ENCODE measurements at regions not wholly inside any gene's neighbourhood (a gene's known extent, or its start where the extent isn't known, plus 50 kb on each side); places are given as distances from the start of the nearest gene placed in this dataset.

GRCh38 chr14:94875256-94875655, 105.3 kb upstream of the GSC start:
- TF ChIP-seq CTCF (IDR thresholded peaks at IDR 0.05), result no peak
- TF ChIP-seq EP300 (IDR thresholded peaks at IDR 0.05), result no peak
- no peak for TF ChIP-seq POLR2A (IDR thresholded peaks at IDR 0.05)
- TF ChIP-seq POLR2AphosphoS5 (IDR thresholded peaks at IDR 0.05), result no peak
